ENCODE measurements at regions not wholly inside any gene's neighbourhood (a gene's known extent, or its start where the extent isn't known, plus 50 kb on each side); places are given as distances from the start of the nearest gene placed in this dataset.

DNA sequence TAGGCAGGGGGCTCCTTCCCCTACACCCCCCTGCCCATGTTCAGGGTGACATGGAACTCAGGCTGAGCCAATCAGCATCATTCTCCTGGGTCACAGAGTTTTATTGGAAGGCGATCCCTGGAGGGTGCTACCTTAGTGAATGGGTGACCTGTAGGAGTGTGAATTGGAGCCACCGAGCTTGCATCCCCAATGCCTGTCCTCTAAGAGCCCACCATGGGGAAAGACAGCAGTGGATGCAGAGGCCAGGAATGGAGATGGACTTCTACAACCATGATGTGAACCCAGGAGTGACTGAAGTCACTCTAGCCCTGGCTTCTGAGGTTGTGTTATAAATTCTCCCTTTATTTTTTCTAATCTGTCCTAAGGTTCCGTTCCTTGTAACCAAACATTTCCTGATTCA is 89.4 kb downstream of the CCDC71L start:
- TF ChIP-seq, protein P1, sequence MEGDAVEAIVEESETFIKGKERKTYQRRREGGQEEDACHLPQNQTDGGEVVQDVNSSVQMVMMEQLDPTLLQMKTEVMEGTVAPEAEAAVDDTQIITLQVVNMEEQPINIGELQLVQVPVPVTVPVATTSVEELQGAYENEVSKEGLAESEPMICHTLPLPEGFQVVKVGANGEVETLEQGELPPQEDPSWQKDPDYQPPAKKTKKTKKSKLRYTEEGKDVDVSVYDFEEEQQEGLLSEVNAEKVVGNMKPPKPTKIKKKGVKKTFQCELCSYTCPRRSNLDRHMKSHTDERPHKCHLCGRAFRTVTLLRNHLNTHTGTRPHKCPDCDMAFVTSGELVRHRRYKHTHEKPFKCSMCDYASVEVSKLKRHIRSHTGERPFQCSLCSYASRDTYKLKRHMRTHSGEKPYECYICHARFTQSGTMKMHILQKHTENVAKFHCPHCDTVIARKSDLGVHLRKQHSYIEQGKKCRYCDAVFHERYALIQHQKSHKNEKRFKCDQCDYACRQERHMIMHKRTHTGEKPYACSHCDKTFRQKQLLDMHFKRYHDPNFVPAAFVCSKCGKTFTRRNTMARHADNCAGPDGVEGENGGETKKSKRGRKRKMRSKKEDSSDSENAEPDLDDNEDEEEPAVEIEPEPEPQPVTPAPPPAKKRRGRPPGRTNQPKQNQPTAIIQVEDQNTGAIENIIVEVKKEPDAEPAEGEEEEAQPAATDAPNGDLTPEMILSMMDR (IDR thresholded peaks at IDR 0.05 in 2 of 3, conservative IDR thresholded peaks at IDR 0.05 in 1 of 3; ENCODE audit: borderline replicate concordance in 1 of 3, insufficient read depth in 1 of 3, low read depth in 2 of 3, low read length in 2 of 3) = no peak
- TF ChIP-seq POLR2AphosphoS5 (IDR thresholded peaks at IDR 0.05; ENCODE audit: low read depth, low read length) (no peak), YY1 (IDR thresholded peaks at IDR 0.05; ENCODE audit: extremely low read depth, insufficient replicate concordance, low read depth, low read length) (no peak), POLR2A (IDR thresholded peaks at IDR 0.05; ENCODE audit: borderline replicate concordance, extremely low read depth, insufficient read depth, insufficient read length) (no peak), EZH2 (IDR thresholded peaks at IDR 0.05) (no peak), RAD21 (IDR thresholded peaks at IDR 0.05; ENCODE audit: low read depth) (no peak), EZH2phosphoT487 (IDR thresholded peaks at IDR 0.05; ENCODE audit: borderline replicate concordance) (no peak), ZNF274 (IDR thresholded peaks at IDR 0.05; ENCODE audit: low read depth, low read length) (no peak), SRF (IDR thresholded peaks at IDR 0.05; ENCODE audit: low read depth) (no peak)
- TF ChIP-seq, protein P2, sequence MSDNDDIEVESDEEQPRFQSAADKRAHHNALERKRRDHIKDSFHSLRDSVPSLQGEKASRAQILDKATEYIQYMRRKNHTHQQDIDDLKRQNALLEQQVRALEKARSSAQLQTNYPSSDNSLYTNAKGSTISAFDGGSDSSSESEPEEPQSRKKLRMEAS (IDR thresholded peaks at IDR 0.05) = no peak
- TF ChIP-seq, protein P3, sequence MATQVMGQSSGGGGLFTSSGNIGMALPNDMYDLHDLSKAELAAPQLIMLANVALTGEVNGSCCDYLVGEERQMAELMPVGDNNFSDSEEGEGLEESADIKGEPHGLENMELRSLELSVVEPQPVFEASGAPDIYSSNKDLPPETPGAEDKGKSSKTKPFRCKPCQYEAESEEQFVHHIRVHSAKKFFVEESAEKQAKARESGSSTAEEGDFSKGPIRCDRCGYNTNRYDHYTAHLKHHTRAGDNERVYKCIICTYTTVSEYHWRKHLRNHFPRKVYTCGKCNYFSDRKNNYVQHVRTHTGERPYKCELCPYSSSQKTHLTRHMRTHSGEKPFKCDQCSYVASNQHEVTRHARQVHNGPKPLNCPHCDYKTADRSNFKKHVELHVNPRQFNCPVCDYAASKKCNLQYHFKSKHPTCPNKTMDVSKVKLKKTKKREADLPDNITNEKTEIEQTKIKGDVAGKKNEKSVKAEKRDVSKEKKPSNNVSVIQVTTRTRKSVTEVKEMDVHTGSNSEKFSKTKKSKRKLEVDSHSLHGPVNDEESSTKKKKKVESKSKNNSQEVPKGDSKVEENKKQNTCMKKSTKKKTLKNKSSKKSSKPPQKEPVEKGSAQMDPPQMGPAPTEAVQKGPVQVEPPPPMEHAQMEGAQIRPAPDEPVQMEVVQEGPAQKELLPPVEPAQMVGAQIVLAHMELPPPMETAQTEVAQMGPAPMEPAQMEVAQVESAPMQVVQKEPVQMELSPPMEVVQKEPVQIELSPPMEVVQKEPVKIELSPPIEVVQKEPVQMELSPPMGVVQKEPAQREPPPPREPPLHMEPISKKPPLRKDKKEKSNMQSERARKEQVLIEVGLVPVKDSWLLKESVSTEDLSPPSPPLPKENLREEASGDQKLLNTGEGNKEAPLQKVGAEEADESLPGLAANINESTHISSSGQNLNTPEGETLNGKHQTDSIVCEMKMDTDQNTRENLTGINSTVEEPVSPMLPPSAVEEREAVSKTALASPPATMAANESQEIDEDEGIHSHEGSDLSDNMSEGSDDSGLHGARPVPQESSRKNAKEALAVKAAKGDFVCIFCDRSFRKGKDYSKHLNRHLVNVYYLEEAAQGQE (IDR thresholded peaks at IDR 0.05; ENCODE audit: low read depth) = no peak
- TF ChIP-seq, protein P4, sequence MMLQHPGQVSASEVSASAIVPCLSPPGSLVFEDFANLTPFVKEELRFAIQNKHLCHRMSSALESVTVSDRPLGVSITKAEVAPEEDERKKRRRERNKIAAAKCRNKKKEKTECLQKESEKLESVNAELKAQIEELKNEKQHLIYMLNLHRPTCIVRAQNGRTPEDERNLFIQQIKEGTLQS (IDR thresholded peaks at IDR 0.05) = no peak

Data from HCT116 (cell line).